Iris pigment epithelial cell (primary cell): ENCODE measurements at regions not wholly inside any gene's neighbourhood (a gene's known extent, or its start where the extent isn't known, plus 50 kb on each side); places are given as distances from the start of the nearest gene placed in this dataset.
"Not testable (repeated sequence)": the region's sequence is repeated elsewhere in the genome, so short reads cannot be mapped to it uniquely, and the experiment has no call there.

ENCODE experiments used
- DNase-seq: peaks from one replicate; pipeline ENCODE4 v3.0.0-alpha.2; 2011; ENCODE audit warnings: low read depth

GRCh38 chr11:122022646-122023045 is 93.4 kb downstream of the BLID start:
- no peak for DNase-seq

DNA sequence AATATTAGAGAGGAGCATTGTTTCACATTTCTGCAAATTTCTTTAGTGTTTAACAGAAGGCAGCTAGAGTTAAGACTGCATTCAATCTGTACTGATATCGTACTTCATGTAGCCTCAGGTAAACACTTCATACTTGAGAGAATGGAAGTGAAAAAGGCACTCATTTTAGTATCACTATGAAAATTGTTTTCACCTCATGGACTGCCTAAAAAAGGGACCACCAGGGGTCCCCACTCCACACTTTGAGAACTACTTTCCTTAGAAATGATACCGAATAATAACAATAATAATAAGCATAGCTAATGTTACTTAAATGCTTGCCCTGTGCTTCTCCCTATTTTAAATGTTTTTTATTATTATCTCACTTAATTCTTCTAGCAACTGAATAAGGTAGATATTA is 95.1 kb downstream of the BLID start:
- DNase-seq = no peak

DNA sequence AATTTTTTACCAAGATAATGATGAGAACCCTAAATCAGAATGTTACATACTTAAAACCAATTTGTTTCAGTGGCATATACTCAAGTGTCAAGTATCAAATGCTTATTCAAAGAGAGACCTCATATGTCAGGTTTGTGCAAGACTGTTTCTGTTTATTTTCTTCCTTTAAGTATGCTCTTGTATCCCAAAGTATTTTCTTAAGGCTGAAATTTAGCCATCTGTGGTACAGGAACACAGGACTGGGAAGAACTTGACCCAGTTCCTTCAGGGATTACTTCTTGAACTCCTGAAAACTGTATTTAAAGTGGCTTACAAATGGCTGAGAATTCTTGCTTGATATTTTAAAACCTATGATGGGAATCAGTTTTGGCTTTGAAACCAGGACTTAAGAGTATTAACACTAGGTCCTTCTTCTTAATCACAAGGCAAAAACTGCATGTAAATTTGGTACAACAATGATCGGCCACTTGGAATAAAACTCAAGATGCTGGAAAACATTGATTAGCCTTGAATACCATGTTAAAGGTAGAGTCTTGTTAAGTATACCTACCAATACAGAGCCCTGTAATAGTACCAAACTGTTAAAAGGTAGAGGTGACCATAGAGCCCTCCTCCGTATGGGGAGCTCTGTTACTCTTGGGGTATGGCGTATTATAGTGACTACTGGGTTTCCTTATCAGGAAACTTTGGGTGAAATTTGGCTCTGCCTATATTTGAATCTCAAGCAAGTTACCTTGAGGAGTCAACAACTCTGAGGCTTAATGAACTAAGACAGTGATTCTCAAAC is 95.9 kb downstream of the BLID start:
- no peak for DNase-seq

DNA sequence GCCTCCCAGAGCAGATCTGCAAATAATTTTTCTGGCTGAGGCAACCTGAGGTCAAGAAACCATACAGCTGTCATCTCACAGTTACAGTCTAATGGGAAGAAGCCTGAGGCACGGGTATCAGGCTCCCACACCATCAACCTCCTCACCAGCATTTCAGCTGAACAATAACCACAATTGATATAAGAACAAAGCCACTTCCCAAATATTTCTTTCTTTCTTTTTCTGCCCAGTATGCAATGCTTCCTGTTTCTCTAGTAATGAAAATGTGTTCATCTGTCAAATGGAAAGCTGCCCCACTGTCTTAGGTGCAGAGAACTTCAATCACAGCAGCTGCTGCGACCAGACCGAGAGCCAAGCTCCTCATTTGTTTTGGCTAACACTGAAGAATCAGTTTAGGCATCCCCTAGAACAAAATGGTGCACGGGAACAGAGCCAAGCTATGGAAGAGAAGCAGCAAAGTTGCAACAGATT is 108.4 kb downstream of the BLID start:
- DNase-seq = peak; percentile 28

DNA sequence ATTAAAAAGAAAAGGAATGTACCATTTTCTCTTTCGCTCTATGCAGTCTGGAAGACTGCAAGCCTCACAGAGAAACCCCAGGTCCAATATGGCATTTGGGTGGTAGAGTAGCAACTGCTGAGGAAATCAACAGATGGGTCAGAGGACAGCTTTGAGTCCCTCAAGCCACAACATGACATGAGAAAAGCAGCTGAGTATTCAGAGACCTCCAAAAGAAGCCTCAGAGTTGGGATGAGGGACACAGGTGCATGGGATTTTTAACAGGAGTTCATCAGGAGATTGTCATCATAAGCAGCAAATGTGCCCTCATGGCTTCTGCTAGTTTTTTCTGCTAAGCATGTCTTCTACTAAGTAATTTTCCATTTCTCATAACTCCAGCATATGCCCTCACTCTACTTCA is 111.6 kb downstream of the BLID start:
- DNase-seq = no peak

DNA sequence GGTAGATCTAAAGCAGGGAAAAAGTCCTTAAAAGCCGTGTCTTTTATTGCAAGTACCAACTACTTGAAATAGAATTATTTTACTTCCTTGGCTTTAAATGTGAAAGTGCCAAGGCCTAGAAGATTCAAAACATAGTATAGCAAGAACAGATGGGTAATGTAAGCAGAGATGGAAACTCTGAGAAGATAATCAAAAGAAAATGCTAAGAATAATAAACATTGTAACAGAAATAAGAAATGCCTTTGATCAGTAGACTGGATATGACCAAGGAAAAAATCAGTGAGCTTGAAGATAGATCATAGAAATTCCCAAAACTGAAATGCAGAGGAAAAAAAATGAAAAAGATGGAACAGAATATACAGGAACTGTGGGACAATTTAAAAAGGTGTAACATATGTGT is 113.1 kb downstream of the BLID start:
- no peak for DNase-seq

DNA sequence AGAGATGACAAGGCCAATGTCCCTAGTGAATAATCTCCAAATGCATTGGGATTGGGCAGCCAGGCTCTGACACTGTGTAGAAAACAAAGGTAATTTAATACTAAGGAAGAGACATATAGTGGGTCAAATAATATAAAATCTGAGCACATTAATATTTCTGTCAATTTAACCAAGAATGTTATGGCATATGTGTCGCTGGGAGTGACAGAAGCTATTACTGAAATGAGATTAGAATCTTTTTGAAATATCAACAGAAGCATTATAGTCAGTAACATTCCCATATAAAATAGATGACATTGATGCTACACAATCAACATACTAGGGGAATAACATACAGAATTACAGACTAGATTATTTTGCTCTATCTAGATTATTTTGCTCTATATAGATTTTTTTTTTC is 114.0 kb downstream of the BLID start:
- DNase-seq = no peak

- no peak for DNase-seq
These were observed 116.4 kb downstream of the BLID start for GRCh38 chr11:121999651-122000050.

DNA sequence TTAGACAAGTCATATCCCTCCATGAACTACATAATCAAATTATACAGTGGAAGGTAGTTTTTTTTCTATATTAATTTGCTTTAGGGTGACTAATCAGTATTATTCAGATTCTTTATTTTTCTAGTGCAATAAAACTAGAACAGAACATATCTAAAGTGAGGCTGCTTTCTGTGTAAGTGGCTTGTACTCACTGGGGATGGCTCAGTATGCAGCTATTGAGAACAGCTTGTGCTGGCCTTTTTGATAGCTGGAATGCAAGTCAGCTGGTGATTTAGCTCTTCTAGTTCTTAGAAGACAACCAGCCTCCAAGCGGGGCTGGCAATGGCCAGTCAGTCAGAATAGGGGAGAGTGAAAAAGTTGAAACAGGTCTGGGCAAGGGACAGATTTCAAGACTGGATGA is 119.4 kb downstream of the BLID start:
- no peak for DNase-seq

DNA sequence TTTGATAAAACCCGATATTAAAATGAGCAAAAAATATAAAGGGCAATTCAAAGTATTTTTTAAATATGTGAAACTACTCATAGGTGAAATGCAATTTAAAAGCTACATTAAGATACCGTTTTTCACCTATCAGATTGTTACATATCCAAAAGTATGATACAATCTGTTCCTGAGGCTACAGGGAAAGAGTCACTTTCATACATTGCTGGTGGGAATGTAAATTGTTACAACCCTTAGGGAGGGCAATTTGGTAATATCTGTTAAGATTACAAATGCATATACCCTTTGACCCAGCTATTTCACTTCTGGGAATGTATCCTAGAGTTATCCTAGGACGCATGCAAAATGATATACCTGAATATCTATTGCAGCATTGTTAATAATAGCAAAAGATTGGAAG is 132.1 kb downstream of the BLID start:
- no peak for DNase-seq

- not testable (repeated sequence) for DNase-seq
These were observed 138.1 kb downstream of the BLID start for GRCh38 chr11:121977914-121978313.

DNA sequence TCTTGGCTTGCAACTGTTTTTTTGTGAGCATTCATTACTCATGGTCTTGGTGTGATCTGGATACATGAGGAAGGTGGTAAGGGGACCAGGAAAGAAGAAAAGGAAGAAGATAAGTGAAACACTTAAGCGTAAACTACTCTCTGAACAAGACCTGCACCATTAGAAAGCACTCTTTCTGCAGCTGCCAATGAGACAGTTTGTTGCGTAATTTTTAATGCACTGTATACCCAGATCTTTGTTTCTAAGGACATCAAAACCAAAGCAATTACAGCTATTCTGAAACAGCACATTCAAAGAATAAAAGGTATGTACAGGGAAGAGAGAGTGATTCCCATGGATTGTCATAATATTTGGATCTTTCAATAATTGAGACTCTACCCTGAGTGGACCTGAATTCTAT is 147.4 kb downstream of the BLID start:
- peak; percentile 25 for DNase-seq

- DNase-seq = no peak
These were observed 148.8 kb downstream of the BLID start for GRCh38 chr11:121967131-121967704.

- peak; percentile 82 for DNase-seq
These were observed 150.7 kb downstream of the BLID start for GRCh38 chr11:121965330-121965729.

DNA sequence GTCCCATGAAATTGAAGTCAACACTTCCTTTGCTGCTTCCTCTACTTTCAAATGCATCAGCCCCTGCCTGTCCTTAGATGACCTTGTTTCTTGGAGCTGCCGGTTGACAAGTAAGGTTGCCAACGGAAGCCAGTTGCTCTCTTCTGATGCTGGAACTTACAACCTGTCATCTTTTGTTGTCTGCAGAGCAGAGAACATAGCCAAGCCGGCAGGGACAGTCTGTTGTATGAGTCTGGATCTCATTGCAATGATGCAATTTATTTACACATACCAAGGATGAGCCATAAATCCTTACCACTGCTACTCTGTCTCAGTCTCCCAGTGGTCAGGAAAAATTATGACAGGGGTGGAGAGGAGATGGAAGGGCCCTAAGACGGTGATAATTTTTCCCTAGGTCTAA is 151.4 kb downstream of the BLID start:
- DNase-seq = peak; percentile 83

GRCh38 chr11:121963846-121964245 is 152.2 kb downstream of the BLID start:
- peak; percentile 49 for DNase-seq

GRCh38 chr11:121961321-121961801 is 154.7 kb downstream of the BLID start:
- DNase-seq = peak; percentile 8

- no peak for DNase-seq
These were observed 157.1 kb downstream of the BLID start for GRCh38 chr11:121958971-121959325.

- DNase-seq = no peak
These were observed 157.6 kb downstream of the BLID start for GRCh38 chr11:121958323-121958970.

DNA sequence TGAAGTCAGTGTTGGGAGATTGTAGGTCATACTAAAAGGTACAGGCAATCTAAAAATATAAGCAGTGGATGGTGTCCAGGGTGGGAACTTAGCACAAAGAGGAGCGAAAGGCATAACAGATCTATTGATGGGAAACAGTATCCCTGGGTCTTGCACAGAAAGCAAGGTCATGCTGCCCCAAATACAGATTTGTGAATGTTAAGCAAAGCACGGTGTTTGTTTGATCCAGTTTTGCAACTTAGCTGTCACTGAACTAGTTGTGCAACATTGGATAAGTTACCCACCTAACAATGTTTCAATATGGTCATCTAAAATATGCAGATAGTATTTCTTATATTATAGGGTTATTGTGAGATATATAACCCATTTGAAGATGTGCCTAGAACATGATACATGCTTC is 162.9 kb downstream of the BLID start:
- DNase-seq = no peak

- no peak for DNase-seq
These were observed 165.9 kb downstream of the BLID start for GRCh38 chr11:121950160-121950559.

GRCh38 chr11:121946514-121946913 is 169.5 kb downstream of the BLID start:
- no peak for DNase-seq

DNA sequence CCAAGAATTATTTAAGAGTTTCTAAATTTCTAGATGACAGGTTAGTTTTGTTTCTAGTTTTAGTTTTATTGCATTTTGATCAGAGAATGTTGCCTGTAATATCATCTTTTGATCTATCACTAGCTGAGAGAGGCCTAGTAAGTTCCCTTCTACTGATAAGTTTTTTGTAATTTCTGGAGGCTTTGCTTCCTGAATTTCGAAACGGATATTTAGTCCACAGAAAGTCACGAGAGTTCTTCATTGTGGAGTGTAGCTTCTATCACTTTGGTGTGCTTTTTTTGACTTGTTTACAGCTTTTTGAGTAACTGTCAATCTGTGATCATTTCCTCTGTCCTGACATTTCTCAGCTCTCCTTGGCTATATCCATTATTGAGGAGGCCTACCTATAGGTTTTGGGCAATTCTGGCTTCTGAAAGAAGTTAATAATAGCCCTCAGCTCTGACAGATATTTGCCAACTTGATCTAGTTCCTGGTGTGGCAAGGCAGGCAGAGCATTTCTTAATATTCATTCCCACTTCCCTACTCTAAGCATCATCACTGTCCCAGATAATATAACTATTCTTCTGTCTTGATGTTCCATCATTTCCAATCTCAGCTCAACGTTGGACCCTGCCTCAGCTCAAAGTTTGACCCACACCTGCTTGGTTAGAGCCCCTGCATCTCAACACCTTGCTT is 171.3 kb downstream of the BLID start:
- DNase-seq = no peak
